ENCODE measurements at regions not wholly inside any gene's neighbourhood (a gene's known extent, or its start where the extent isn't known, plus 50 kb on each side); places are given as distances from the start of the nearest gene placed in this dataset.

GRCh38 chr9:15104826-15105420, 194.7 kb upstream of the FREM1 start:
- TF ChIP-seq POLR2A (IDR thresholded peaks at IDR 0.05; ENCODE audit: low read length) (no peak), GATA1 (IDR thresholded peaks at IDR 0.05; ENCODE audit: low read depth, low read length) (no peak)
